ENCODE measurements at regions not wholly inside any gene's neighbourhood (a gene's known extent, or its start where the extent isn't known, plus 50 kb on each side); places are given as distances from the start of the nearest gene placed in this dataset.

- in situ Hi-C loops (cut with MboI) (no loop called here), intact Hi-C loops (cut with micrococcal nuclease) (no loop called here)
- ATAC-seq (no peak), DNase-seq (ENCODE audit: extremely low read depth in 1 of 4, low spot score in 3 of 4) (no peak), FAIRE-seq (no peak)
- no peaks in the 10 kb centered on the region for H3K79me2 ChIP-seq (ENCODE audit: control insufficient read depth, insufficient read depth, low read length)
- TF ChIP-seq RFX1 (IDR thresholded peaks at IDR 0.05): no peak
- TF ChIP-seq CREB3 (tag; conservative IDR thresholded peaks at IDR 0.05; ENCODE audit: low read depth): no peak
- peak; percentile 89 for TF ChIP-seq SPI1 (IDR thresholded peaks at IDR 0.05; ENCODE audit: borderline replicate concordance, low read depth, low read length)
- no peak for TF ChIP-seq MEIS2 (IDR thresholded peaks at IDR 0.05; ENCODE audit: partially characterized antibody)
- H3K36me3 ChIP-seq (ENCODE audit: control insufficient read depth, insufficient read depth, low read length): no peaks in the 10 kb centered on the region
- no peak overlapping the region for H3K4me3 ChIP-seq
- no TSS peak for BruUV-seq (replicated peaks)
- no peaks in the 10 kb centered on the region for H4K20me1 ChIP-seq (replicated peaks; ENCODE audit: control insufficient read depth, insufficient read depth, low read length)
- no peak overlapping the region for H2AFZ ChIP-seq (ENCODE audit: low read depth, low read length)
- CTCF ChIA-PET (ENCODE audit: low intra/inter-chr PET ratio): no interaction called here
- H3K9me3 ChIP-seq (replicated peaks; ENCODE audit: control insufficient read depth, insufficient read depth, low read depth, low read length): no peaks in the 10 kb centered on the region
- H3K27me3 ChIP-seq (ENCODE audit: control insufficient read depth in 2 of 2, insufficient read depth in 2 of 2, low read length in 2 of 2): no peaks in the 10 kb centered on the region; a peak in 1 of 5 replicates
- POLR2A ChIA-PET: no interaction called here
- no peak overlapping the region for H3K9ac ChIP-seq (ENCODE audit: insufficient read depth in 1 of 2, low read depth in 2 of 2, low read length in 2 of 2)
- no peaks in the 10 kb centered on the region for H3K4me1 ChIP-seq (replicated peaks in 1 of 2; ENCODE audit: control insufficient read depth in 2 of 2, insufficient read depth in 2 of 2, low read length in 2 of 2)
- H3K27ac ChIP-seq (ENCODE audit: extremely low read depth, low read depth, low read length): no peak overlapping the region
- no peaks in the 10 kb centered on the region for H3K9me1 ChIP-seq (ENCODE audit: control insufficient read depth, insufficient read depth, low read length)
- H3K4me2 ChIP-seq (ENCODE audit: insufficient read depth, low read length): no peak overlapping the region
- 1% methylated on average over 9 of the region's 9 CpGs for WGBS (ENCODE audit: insufficient coverage, low coverage, missing lambda C conversion rate)
Measured at GRCh38 chr16:55203570-55203969, 120.4 kb upstream of the IRX6 start.

- POLR2A ChIA-PET: no interaction called here
- H3K79me2 ChIP-seq (ENCODE audit: control insufficient read depth, insufficient read depth, low read length): no peaks in the 10 kb centered on the region
- in situ Hi-C loops (cut with MboI) (no loop called here), intact Hi-C loops (cut with micrococcal nuclease) (no loop called here)
- H3K4me1 ChIP-seq (replicated peaks in 1 of 2; ENCODE audit: control insufficient read depth in 2 of 2, insufficient read depth in 2 of 2, low read length in 2 of 2): no peaks in the 10 kb centered on the region
- H3K4me3 ChIP-seq: no peak overlapping the region
- H3K9ac ChIP-seq (ENCODE audit: insufficient read depth in 1 of 2, low read depth in 2 of 2, low read length in 2 of 2): no peak overlapping the region
- ATAC-seq (no peak), FAIRE-seq (no peak), DNase-seq (ENCODE audit: extremely low read depth in 1 of 4, low spot score in 3 of 4) (no peak)
- 13% methylated on average over 1 of the region's 1 CpG for WGBS (ENCODE audit: insufficient coverage, low coverage, missing lambda C conversion rate)
- no peaks in the 10 kb centered on the region for H4K20me1 ChIP-seq (replicated peaks; ENCODE audit: control insufficient read depth, insufficient read depth, low read length)
- no peaks in the 10 kb centered on the region for H3K36me3 ChIP-seq (ENCODE audit: control insufficient read depth, insufficient read depth, low read length)
- H3K27me3 ChIP-seq (ENCODE audit: control insufficient read depth in 2 of 2, insufficient read depth in 2 of 2, low read length in 2 of 2): no peaks in the 10 kb centered on the region; a peak in 1 of 5 replicates
- no peak overlapping the region for H2AFZ ChIP-seq (ENCODE audit: low read depth, low read length)
- CTCF ChIA-PET (ENCODE audit: low intra/inter-chr PET ratio): no interaction called here
- no peaks in the 10 kb centered on the region for H3K9me1 ChIP-seq (ENCODE audit: control insufficient read depth, insufficient read depth, low read length)
- no peak overlapping the region for H3K4me2 ChIP-seq (ENCODE audit: insufficient read depth, low read length)
- H3K27ac ChIP-seq (ENCODE audit: extremely low read depth, low read depth, low read length): no peak overlapping the region
- no TSS peak for BruUV-seq (replicated peaks)
- no peaks in the 10 kb centered on the region for H3K9me3 ChIP-seq (replicated peaks; ENCODE audit: control insufficient read depth, insufficient read depth, low read depth, low read length)
- TF ChIP-seq NCOA1 (IDR thresholded peaks at IDR 0.05; ENCODE audit: low read depth) (no peak), ATF6 (CRISPR knock-in tag; IDR thresholded peaks at IDR 0.05) (no peak), ZNF175 (CRISPR knock-in tag; IDR thresholded peaks at IDR 0.05; ENCODE audit: low read depth) (no peak), RFX5 (IDR thresholded peaks at IDR 0.05; ENCODE audit: low read depth, low read length) (no peak), EWSR1 (IDR thresholded peaks at IDR 0.05; ENCODE audit: borderline replicate concordance, low read depth, partially characterized antibody) (no peak), BACH1 (tag; IDR thresholded peaks at IDR 0.05) (no peak), SMAD1 (IDR thresholded peaks at IDR 0.05; ENCODE audit: low read depth, low read length, partially characterized antibody) (no peak), CREB3L1 (IDR thresholded peaks at IDR 0.05; ENCODE audit: borderline replicate concordance, low read depth) (no peak), ZNF239 (CRISPR knock-in tag; IDR thresholded peaks at IDR 0.05) (no peak), TAF9B (IDR thresholded peaks at IDR 0.05; ENCODE audit: partially characterized antibody) (no peak)
Measured at GRCh38 chr16:55204069-55204468, 119.9 kb upstream of the IRX6 start.

Measured in K562 (cell line).